IPS-NIHi7 (cell line): ENCODE measurements at regions not wholly inside any gene's neighbourhood (a gene's known extent, or its start where the extent isn't known, plus 50 kb on each side); places are given as distances from the start of the nearest gene placed in this dataset.

Experiments
- DNase-seq: peaks from one replicate; pipeline ENCODE4 v3.0.0; 2012; ENCODE audit warnings: mixed read lengths; ENCODE audit errors: extremely low spot score

- DNase-seq, result no peak
These were observed 556.6 kb downstream of the DIAPH3 start for GRCh38 chr13:59607172-59607571.

DNA sequence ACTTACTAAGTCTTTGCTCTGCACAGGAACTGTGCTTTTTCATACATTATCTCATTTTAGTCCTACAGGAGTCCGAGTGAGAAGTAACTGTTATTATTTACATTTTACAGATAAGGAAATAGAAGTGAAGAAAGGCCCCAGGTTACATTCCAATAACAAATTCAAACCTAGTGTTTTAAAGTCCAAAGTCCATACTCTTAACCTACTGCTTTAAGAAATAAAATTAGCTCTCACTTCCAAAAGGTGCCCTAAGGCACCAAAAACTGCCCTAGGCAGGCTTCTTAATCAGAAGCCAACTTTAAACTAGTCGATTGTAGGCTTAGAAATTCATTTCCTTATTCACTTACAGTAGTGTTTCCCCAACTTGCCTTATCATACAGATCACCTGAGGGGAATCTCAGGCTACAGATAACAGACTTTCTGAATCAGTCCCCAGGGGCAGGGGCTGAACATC is 555.9 kb downstream of the DIAPH3 start:
- no peak for DNase-seq

- no peak for DNase-seq
These were observed 554.3 kb downstream of the DIAPH3 start for GRCh38 chr13:59609421-59609820.
